Activated naive CD8-positive, alpha-beta T cell treated with anti-CD3 and anti-CD28 coated beads, Interleukin-2, amount 10 ng/mL, durations not matched to agents 7 days and 5 days (primary cell): ENCODE measurements at regions not wholly inside any gene's neighbourhood (a gene's known extent, or its start where the extent isn't known, plus 50 kb on each side); places are given as distances from the start of the nearest gene placed in this dataset.
A peak's percentile ranks its signal among the peaks of the same experiment; 100 is the strongest.

Experiments
- ATAC-seq: fragments of 150-1000 bp; cut with Tn5 transposase; one replicate; pipeline ENCODE4 v1.10.0; 2021; ENCODE audit warnings: low read depth, moderate library complexity
- POLR2A ChIA-PET: fragments of 350-600 bp; sonication (Branson Sonifier 250); formaldehyde crosslinking; loops from one replicate; lab custom pipeline; 2021; ENCODE audit warnings: antibody characterized with exemption; lab: Charles Lee
- DNase-seq: peaks from one replicate; pipeline ENCODE4 v3.0.0; 2021
- H3K27ac Mint-ChIP-seq: one replicate; pipeline ENCODE4 v1.8.0; 2022; ENCODE audit warnings: mild to moderate bottlenecking, mixed read lengths
- H3K27me3 Mint-ChIP-seq: one replicate; pipeline ENCODE4 v1.8.0; 2022; ENCODE audit warnings: mild to moderate bottlenecking, moderate library complexity, mixed read lengths
- H3K36me3 Mint-ChIP-seq: one replicate; pipeline ENCODE4 v1.8.0; 2021; ENCODE audit warnings: mild to moderate bottlenecking, mixed read lengths
- H3K4me1 Mint-ChIP-seq: one replicate; pipeline ENCODE4 v1.8.0; 2021; ENCODE audit warnings: mixed read lengths
- H3K4me3 Mint-ChIP-seq: one replicate; pipeline ENCODE4 v1.8.0; 2022; ENCODE audit warnings: mild to moderate bottlenecking, moderate library complexity, mixed read lengths
- H3K9me3 Mint-ChIP-seq: one replicate; pipeline ENCODE4 v1.8.0; 2021; ENCODE audit warnings: mixed read lengths

DNA sequence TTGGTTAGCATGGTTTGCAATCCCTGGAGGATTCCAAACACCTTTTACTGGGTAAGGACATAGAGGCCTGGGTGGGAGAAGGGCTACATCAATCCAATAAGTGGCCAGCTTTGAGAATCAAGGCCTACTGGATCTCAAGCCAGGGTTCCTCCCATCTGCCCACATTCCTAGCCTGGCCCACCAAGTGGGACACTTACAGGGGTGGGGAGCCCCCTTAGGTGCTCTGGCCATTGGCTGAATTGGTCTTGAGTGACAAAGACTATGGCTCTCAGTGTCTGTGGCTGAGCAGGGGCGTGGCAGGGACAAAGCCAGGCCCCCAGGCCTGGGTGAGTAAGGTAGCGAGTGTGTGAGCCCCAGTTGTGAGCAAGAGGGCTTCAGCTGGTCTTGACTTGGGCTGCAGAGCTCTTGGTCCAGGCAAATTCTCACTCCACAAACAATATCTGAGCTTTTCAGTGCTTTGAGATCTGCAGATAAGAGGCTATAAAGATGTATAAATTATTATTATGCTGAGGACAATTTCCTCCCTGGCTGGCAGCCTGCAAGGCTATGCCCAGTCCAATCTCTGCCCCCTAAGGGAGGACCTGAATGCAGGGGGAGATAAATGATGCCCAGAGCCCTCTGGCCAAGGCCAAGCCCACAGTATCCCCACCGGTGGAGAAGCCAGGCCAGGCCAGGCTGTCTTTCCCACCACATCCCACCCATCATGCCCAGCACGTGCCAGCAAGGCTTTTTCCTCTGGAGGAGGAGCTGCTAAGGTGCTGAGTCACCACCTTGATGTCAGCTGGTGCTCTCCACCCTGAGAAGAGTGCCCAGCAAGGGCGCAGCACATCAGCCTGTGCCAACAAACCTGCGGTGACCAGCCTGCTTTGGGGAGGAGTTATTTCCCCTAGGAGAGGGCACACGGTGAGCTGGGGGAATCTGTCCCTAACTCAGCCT lies 80.7 kb upstream of the DUSP5 start:
- ATAC-seq (no peak), DNase-seq (no peak)
- POLR2A ChIA-PET = no interaction called here
- no peak overlapping the region for H3K4me3 Mint-ChIP-seq
- no peaks in the 10 kb centered on the region for H3K36me3 Mint-ChIP-seq
- H3K27ac Mint-ChIP-seq = no peak overlapping the region
- H3K27me3 Mint-ChIP-seq = peaks cover 8% of the 10 kb centered on the region
- H3K4me1 Mint-ChIP-seq = peaks cover 53% of the 10 kb centered on the region
- no peaks in the 10 kb centered on the region for H3K9me3 Mint-ChIP-seq

DNA sequence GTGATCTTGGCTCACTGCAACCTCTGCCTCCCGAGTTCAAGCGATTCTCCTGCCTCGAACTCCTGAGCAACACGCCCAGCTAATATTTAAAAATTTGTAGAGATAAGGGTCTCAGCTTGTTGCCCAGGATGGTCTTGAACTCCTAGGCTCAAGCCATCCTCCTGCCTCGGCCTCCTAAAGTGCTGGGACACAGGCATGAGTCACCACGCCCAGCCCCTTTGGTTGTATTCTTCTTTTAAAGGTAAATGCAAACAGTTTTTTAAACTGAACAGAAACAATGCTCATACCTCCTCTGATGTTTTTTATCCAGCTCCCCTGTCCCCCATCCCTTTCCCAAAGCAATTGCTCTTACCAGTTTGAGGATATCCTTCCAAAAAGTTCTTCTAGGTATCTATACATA lies 79.5 kb upstream of the DUSP5 start:
- Mint-ChIP-seq H3K4me1 (peaks cover 53% of the 10 kb centered on the region), H3K27me3 (peaks cover 6% of the 10 kb centered on the region), H3K36me3 (no peaks in the 10 kb centered on the region), H3K4me3 (no peak overlapping the region), H3K9me3 (no peaks in the 10 kb centered on the region), H3K27ac (no peak overlapping the region)
- DNase-seq = no peak
- POLR2A ChIA-PET = no interaction called here
- no peak for ATAC-seq

DNA sequence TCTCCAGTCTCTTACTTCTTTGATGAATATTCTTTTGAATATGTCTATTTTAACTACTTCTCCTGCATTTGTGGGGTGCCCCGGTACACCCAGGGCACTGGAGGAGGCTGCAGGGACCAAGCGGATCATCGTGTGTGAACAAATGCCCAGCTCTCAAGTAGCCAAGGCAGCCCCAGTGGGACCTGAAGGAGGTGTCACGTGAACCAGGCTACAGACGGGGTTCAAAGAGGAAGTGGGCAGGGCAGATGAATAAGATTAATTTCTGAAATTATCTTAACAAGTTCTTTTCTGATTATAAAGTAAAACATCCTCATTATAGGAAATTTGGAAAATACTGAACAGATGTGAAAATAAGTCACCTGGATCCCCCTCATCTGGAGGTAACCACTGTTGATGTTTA lies 78.4 kb upstream of the DUSP5 start:
- peaks cover 6% of the 10 kb centered on the region for H3K27me3 Mint-ChIP-seq
- no peaks in the 10 kb centered on the region for H3K9me3 Mint-ChIP-seq
- no peak overlapping the region for H3K4me3 Mint-ChIP-seq
- no peak overlapping the region for H3K27ac Mint-ChIP-seq
- peaks cover 44% of the 10 kb centered on the region for H3K4me1 Mint-ChIP-seq
- no peak for DNase-seq
- POLR2A ChIA-PET = no interaction called here
- ATAC-seq = no peak
- no peaks in the 10 kb centered on the region for H3K36me3 Mint-ChIP-seq

DNA sequence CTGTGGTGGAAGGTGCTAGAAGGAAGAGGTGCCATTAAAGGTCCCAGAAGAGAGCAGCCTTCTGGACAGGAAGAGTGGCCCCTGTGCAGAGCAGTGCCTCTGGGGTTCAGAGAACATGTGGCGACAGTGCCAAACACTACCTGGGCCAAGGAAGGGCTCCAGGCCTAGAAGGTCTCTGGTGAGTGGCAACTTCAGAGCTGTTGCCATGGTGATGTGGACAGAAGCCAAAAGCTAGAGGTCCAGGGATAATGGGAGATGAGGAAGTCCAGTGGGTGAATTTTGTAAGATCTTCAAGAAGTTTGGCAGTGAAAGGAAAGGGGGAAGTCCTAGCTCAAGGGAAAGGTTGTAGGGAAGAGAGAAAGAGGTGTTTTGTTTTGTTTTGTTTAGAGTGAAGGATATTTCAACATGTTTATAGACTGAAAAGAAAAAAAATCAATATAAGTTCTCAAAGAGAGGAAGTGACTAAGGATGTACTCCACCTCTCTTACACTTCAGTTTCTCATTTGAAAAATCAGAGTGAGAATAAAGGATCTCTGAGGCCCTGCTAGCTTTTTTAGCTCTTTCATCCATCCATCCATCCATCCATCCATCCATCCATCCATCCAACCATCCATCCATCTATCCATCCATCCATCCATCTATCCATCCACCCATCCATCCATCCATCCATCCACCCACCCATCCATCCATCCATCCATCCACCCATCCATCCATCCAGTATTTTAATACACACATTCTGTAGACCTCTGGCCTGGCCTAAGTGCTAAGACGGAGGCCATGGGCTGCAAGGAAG lies 77.1 kb upstream of the DUSP5 start:
- H3K9me3 Mint-ChIP-seq = no peaks in the 10 kb centered on the region
- POLR2A ChIA-PET = no interaction called here
- peaks cover 32% of the 10 kb centered on the region for H3K4me1 Mint-ChIP-seq
- H3K4me3 Mint-ChIP-seq = no peak overlapping the region
- no peak for ATAC-seq
- peak overlapping the region; percentile 74 for H3K27ac Mint-ChIP-seq
- no peaks in the 10 kb centered on the region for H3K36me3 Mint-ChIP-seq
- DNase-seq = no peak
- peaks cover 6% of the 10 kb centered on the region for H3K27me3 Mint-ChIP-seq

DNA sequence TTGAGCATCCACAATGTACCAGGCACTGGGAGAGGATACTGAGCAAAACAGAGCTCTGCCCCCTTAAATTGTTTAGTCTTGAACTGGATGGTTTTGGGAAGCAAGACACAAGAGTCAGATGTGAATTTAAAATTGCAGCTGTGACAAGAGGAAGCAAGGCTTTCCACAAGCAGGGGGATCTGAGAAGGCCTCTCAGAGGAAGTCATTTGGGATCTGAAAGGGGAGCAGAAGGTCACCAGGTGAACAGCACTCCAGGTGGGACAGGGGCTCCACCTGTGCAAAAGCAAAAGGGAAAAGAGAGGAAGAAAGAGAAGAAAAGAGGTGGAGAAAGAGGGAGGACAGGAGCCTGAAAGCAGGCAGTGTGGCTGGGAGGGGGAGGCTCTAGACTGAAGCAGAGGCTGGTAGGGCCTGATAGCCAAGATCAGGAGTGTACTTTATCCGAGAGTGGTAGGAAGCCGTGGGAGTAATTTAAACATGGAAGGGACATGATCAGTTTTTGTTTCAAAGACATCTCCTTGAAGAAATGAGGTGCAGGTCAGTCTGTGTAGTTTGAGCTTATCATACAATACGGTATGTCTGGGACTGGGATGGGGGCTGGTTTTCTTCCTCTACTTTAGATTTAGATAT lies 76.1 kb upstream of the DUSP5 start:
- Mint-ChIP-seq H3K9me3 (no peaks in the 10 kb centered on the region), H3K4me3 (no peak overlapping the region), H3K36me3 (no peaks in the 10 kb centered on the region), H3K27ac (no peak overlapping the region), H3K27me3 (peaks cover 6% of the 10 kb centered on the region), H3K4me1 (peaks cover 37% of the 10 kb centered on the region)
- POLR2A ChIA-PET = interaction anchor here (0.8 kb wide), 1 partner anchor 10 kb away, joined by 3 read pairs; no protein-coding TSS in a partner anchor
- no peak for ATAC-seq
- no peak for DNase-seq

DNA sequence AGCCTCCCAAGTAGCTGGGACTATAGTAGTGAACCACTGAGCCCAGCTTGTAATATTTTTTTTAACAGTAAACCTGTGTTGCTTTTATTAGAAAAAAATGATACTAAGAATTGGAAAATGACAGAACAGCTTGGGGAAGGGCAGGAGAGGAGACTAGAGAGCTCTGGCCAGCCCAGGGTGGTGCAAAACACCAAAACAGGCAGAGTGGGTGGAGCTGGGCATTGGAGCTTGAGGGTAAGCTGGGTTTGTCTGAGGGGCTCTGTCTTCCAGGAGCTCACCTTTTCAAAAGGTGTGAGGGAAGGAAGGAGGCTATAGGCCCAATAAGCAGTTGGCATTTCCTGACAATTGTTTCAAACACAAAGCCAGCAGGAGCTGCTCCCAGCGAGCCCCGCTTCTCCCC lies 75.2 kb upstream of the DUSP5 start:
- DNase-seq = no peak
- POLR2A ChIA-PET = interaction anchor here (0.8 to 1.2 kb wide), 2 partner anchors 8 to 9 kb away, joined by 3 read pairs; no protein-coding TSS in a partner anchor
- Mint-ChIP-seq H3K4me1 (peaks cover 39% of the 10 kb centered on the region), H3K4me3 (no peak overlapping the region), H3K36me3 (no peaks in the 10 kb centered on the region), H3K9me3 (no peaks in the 10 kb centered on the region), H3K27me3 (peaks cover 6% of the 10 kb centered on the region), H3K27ac (no peak overlapping the region)
- no peak for ATAC-seq

DNA sequence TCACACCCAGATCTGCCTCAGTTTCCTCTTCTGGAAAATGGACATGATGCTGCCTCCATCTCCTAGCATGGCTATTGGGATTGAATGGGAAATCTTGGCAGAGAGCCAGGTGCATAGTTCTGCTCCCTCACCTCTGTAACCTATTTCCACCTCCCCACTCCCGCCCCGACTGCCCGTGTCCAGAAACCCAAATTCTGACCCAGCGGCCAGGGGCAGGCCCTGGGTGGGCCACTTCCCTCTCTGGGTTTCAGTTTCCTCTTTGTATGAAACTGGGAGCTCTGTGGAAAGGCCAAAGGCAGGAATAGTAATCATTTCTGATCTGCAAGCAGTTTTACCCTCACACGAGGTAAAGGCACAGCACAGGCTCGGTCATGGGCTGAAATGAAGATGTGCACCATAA lies 74.1 kb upstream of the DUSP5 start:
- H3K9me3 Mint-ChIP-seq = no peaks in the 10 kb centered on the region
- peaks cover 39% of the 10 kb centered on the region for H3K4me1 Mint-ChIP-seq
- POLR2A ChIA-PET = interaction anchor here (1.2 kb wide), 1 partner anchor 9 kb away, joined by 3 read pairs; no protein-coding TSS in a partner anchor
- ATAC-seq (no peak), DNase-seq (no peak)
- H3K4me3 Mint-ChIP-seq = no peak overlapping the region
- peaks cover 4% of the 10 kb centered on the region for H3K27me3 Mint-ChIP-seq
- H3K27ac Mint-ChIP-seq = no peak overlapping the region
- no peaks in the 10 kb centered on the region for H3K36me3 Mint-ChIP-seq

DNA sequence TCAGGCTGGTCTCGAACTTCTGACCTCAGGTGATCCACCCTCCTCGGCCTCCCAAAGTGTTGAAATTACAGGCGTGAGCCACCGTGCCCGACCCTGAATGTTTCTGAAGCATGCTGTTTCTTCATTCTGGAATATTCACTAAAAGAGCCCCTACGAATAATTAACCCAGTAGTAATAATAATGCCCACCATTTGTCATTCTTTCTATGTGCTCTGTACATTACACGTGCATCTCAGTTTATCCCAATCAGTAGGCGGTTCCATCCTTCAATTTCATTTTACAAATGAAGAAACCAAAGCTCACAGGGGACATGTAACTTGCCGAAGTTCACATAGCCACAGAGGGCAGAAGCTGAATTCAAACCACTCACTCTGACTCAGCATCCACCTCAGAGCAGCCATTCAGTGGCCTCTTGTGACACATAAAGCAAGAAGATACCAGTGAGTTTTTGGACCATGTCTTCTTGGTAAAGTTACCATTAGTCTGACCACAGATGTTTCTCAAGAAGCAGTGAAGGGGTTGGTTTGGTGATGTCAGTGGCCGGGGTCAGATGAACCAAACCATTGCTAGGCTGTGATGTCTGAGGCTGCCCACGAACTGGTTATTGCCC lies 71.9 kb upstream of the DUSP5 start:
- no peaks in the 10 kb centered on the region for H3K9me3 Mint-ChIP-seq
- peak overlapping the region; percentile 17 for H3K27ac Mint-ChIP-seq
- no peak overlapping the region for H3K4me3 Mint-ChIP-seq
- ATAC-seq (peak; percentile 86), DNase-seq (no peak)
- no peaks in the 10 kb centered on the region for H3K36me3 Mint-ChIP-seq
- peaks cover 5% of the 10 kb centered on the region for H3K27me3 Mint-ChIP-seq
- H3K4me1 Mint-ChIP-seq = peaks cover 26% of the 10 kb centered on the region
- POLR2A ChIA-PET = interaction anchor here (0.6 kb wide), 1 partner anchor 11 kb away, joined by 3 read pairs; no protein-coding TSS in a partner anchor

DNA sequence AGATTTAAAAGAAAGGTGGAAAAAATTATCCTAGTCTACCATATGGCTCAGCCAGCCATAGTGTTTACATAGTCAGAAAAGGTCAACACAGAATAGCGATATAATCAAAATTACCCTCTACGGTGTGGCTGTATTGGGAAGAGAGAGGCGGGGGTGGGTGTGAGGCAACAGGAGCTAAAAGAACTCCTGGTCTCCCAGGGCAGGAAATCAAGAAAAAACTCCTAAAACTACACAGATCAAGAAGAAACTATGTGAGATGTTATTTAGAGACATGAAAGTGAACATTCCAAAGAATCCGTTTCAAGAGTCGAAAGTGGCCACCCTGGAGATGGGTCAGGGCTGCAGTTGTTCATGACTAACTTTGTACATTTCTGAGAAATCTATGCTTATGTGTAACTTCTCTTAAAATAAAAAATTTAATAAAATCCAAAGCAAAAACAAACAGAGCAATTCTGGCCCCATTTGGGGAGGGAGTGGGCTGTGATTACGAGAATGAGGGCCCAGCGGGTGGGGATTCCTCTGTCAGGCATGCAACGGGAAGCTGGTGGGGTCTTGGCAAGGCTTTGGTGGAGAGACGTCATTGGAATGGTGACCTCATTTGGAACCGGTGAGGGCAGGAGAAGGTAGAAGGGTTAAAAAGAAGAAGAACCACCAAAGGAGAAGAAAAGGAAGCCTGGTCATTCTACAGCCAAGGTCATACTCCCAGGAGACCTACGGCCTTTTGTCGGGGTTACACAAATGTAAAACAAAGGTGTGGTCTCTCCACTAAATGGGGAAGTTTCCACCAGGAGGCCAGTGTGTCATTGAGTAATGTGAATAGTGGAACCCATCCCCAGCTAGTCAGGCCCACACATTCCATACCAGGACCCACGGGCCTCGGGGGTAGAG lies 71.2 kb upstream of the DUSP5 start:
- ATAC-seq = no peak
- Mint-ChIP-seq H3K9me3 (no peaks in the 10 kb centered on the region), H3K27me3 (peaks cover 5% of the 10 kb centered on the region), H3K36me3 (no peaks in the 10 kb centered on the region), H3K4me1 (peaks cover 21% of the 10 kb centered on the region), H3K27ac (peak overlapping the region; percentile 17), H3K4me3 (no peak overlapping the region)
- POLR2A ChIA-PET = interaction anchor here (0.6 kb wide), 1 partner anchor 11 kb away, joined by 3 read pairs; no protein-coding TSS in a partner anchor
- DNase-seq = no peak

DNA sequence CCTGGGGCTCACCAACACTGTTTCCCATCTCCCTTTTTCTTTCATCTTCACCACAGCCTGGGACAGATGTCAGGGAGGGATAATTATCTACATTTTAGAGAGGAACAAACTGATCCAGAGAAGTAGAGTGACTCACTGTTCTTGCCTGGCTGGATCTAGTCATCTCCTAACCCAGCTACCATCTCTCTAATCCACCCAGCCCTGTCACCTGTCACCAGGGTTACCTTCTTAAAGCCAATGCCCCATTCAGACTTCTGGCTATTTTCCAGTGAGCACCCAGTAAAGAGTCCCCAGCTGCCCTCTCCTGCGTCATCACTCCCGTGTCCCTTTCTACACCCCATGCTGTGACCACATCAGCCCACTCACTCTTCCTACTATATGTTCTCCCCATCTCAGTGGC lies 68.4 kb upstream of the DUSP5 start:
- Mint-ChIP-seq H3K4me3 (no peak overlapping the region), H3K27ac (no peak overlapping the region), H3K4me1 (peaks cover 21% of the 10 kb centered on the region), H3K27me3 (peaks cover 5% of the 10 kb centered on the region), H3K36me3 (no peaks in the 10 kb centered on the region), H3K9me3 (peaks cover 3% of the 10 kb centered on the region)
- ATAC-seq (no peak), DNase-seq (peak; percentile 6)
- POLR2A ChIA-PET = no interaction called here

DNA sequence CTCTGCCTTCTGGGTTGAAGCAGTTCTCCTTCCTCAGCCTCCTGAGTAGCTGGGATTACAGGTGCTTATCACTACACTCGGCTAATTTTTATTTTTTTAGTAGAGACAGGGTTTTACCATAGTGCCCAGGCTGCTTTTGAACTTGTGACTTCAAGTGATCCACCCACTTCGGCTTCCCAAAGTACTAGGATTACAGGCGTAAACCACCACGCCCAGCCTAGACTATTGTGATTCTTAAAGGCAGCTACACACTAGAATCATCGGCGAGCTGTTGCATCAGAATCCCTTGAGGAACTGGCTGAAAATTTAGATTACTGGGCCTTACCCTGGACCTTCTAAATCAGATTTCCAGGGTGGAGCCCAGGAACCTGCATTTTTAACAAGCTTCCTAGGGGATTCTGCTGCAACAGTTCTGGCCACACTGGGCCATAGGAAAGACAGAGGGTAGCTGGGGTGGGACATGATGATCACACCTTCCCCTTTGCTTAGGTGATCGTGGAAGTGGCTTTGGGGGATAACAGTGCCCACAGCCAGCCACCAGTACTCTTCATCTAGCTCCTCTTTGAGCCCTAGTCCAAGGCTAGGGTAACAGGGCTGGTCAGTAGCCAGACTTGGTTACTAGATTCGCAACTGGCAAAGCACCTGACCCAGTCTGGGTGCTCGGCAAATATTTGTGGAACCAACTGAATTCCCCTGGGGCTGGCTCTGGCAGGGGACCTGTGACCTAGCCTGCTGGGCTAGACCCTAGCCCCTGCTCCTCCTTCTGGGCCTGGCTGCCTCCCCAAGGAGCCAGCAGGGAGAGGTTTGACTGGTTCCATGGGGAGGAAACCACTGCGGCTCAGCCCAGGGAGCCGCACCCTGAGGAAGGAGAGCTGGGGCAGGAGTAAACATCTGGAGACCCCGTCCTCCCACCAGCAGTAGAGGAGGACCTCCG lies 67.1 kb upstream of the DUSP5 start:
- ATAC-seq (no peak), DNase-seq (peak; percentile 15)
- H3K27ac Mint-ChIP-seq = no peak overlapping the region
- H3K4me3 Mint-ChIP-seq = no peak overlapping the region
- H3K4me1 Mint-ChIP-seq = peaks cover 20% of the 10 kb centered on the region
- H3K36me3 Mint-ChIP-seq = no peaks in the 10 kb centered on the region
- POLR2A ChIA-PET = interaction anchor here (0.6 kb wide), 1 partner anchor 37 kb away, joined by 3 read pairs; no protein-coding TSS in a partner anchor
- H3K9me3 Mint-ChIP-seq = peaks cover 3% of the 10 kb centered on the region
- H3K27me3 Mint-ChIP-seq = peaks cover 5% of the 10 kb centered on the region
